ENCODE measurements at regions not wholly inside any gene's neighbourhood (a gene's known extent, or its start where the extent isn't known, plus 50 kb on each side); places are given as distances from the start of the nearest gene placed in this dataset.

DNA sequence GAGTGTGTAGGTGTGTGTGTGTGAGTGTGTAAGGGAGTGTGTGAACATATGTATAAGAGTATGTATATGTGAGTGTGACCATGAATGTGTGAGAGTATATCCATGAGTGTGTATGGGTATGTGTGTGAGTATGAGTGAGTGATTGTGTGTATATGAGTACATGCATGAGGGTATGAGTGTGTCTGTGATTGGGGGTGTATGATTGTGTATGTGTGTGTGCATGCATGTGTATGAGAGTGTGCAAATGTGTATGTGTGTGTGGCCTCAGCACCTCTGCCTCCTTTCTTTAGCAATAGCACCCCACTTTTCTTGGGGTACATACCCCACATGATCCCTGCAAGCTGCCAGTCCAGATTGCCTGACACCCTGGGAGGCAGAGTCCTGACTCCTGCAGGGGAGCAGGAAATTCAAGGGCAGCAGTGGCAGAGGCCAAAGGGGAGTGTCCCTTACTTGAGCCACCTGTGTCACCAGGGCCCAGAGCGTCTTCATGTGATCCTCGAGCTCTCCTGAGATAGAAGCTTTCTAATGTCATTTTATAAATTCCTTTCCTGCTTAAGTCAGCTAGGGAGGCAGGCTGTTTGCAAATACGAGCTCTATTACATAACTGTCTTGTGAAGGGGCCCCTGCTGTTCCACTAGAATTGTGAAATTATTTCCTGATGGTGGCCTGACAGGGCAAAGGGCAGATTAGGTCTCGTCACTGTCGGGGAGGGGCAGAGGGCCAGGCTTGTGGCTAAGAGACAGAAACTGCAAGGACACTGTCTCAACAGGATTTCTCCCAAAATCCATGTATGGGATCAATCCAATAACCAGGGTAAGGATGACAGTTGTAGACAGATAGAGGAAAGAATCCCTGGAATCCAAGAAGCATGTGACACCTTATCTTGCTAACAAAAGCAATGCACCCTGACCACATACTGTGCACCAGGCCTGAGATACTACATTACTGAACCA, 389.1 kb downstream of the GADD45G start:
- Mint-ChIP-seq H3K9me3 (ENCODE audit: unreplicated experiment) (no peaks in the 10 kb centered on the region), H3K4me1 (ENCODE audit: unreplicated experiment) (peaks cover 2% of the 10 kb centered on the region), H3K27me3 (ENCODE audit: unreplicated experiment) (no peaks in the 10 kb centered on the region), H3K36me3 (ENCODE audit: unreplicated experiment) (no peaks in the 10 kb centered on the region), H3K4me3 (ENCODE audit: unreplicated experiment) (no peak overlapping the region), H3K27ac (ENCODE audit: unreplicated experiment) (no peak overlapping the region)
- TF ChIP-seq, protein P1, sequence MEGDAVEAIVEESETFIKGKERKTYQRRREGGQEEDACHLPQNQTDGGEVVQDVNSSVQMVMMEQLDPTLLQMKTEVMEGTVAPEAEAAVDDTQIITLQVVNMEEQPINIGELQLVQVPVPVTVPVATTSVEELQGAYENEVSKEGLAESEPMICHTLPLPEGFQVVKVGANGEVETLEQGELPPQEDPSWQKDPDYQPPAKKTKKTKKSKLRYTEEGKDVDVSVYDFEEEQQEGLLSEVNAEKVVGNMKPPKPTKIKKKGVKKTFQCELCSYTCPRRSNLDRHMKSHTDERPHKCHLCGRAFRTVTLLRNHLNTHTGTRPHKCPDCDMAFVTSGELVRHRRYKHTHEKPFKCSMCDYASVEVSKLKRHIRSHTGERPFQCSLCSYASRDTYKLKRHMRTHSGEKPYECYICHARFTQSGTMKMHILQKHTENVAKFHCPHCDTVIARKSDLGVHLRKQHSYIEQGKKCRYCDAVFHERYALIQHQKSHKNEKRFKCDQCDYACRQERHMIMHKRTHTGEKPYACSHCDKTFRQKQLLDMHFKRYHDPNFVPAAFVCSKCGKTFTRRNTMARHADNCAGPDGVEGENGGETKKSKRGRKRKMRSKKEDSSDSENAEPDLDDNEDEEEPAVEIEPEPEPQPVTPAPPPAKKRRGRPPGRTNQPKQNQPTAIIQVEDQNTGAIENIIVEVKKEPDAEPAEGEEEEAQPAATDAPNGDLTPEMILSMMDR (IDR thresholded peaks at IDR 0.05): no peak
- DNase-seq (ENCODE audit: extremely low spot score, unreplicated experiment): no peak

DNA sequence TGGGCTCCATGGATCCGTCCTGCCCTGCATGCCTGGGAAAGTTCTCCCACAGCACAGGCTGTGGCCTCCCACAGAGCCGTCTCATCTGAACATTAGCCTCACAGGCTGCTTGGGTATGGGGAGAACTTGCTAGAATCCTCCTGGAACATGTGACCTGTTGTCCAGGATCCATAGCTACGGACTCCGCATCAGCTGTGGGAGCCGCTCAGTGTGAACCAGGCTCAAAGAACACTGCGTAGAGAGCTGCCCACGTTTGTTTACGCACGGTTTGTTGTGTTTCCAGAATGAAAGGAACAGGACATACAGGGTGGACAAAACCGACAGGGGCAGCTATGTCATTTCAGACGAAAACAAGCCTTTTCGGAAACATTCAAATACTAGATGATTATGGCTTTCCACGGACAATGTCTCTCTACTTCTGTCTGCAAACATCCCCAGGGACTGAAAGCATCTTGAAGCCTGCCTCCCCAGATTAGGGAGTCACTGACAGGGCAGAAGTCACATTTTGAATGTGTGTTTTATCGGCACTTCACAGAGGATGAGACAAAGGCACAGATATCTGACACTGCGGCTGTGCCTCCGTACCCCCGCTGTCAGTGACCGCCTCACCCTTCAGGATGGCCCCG, 390.3 kb downstream of the GADD45G start:
- TF ChIP-seq, protein P1 (IDR thresholded peaks at IDR 0.05): no peak
- Mint-ChIP-seq H3K36me3 (ENCODE audit: unreplicated experiment) (no peaks in the 10 kb centered on the region), H3K27me3 (ENCODE audit: unreplicated experiment) (no peaks in the 10 kb centered on the region), H3K27ac (ENCODE audit: unreplicated experiment) (no peak overlapping the region), H3K4me3 (ENCODE audit: unreplicated experiment) (no peak overlapping the region), H3K4me1 (ENCODE audit: unreplicated experiment) (peaks cover 13% of the 10 kb centered on the region), H3K9me3 (ENCODE audit: unreplicated experiment) (no peaks in the 10 kb centered on the region)
- no peak for DNase-seq (ENCODE audit: extremely low spot score, unreplicated experiment)

DNA sequence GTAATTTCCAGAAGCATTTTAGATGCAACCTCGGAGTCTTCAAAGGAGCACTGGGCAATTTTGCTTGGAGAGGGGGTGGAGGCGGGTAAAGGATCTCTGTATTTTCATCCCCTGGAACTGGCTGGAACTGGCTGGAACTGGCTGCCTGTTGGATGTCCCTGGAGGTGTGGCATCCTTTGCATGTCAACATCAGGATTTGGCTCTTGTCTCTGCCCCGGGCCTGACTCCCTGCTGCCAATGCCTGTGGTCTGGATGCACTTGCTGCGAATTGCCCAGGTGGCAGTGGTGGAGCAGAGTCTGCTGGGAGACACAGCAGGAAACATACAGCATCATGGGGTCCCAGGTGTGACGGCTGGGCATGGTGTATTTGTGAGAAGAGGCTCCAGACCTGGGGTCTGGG, 391.3 kb downstream of the GADD45G start:
- no peak overlapping the region for H3K27ac Mint-ChIP-seq (ENCODE audit: unreplicated experiment)
- no peaks in the 10 kb centered on the region for H3K36me3 Mint-ChIP-seq (ENCODE audit: unreplicated experiment)
- DNase-seq (ENCODE audit: extremely low spot score, unreplicated experiment): no peak
- H3K4me1 Mint-ChIP-seq (ENCODE audit: unreplicated experiment): peaks cover 23% of the 10 kb centered on the region
- TF ChIP-seq, protein P1 (IDR thresholded peaks at IDR 0.05): no peak
- no peak overlapping the region for H3K4me3 Mint-ChIP-seq (ENCODE audit: unreplicated experiment)
- no peaks in the 10 kb centered on the region for H3K27me3 Mint-ChIP-seq (ENCODE audit: unreplicated experiment)
- H3K9me3 Mint-ChIP-seq (ENCODE audit: unreplicated experiment): no peaks in the 10 kb centered on the region

DNA sequence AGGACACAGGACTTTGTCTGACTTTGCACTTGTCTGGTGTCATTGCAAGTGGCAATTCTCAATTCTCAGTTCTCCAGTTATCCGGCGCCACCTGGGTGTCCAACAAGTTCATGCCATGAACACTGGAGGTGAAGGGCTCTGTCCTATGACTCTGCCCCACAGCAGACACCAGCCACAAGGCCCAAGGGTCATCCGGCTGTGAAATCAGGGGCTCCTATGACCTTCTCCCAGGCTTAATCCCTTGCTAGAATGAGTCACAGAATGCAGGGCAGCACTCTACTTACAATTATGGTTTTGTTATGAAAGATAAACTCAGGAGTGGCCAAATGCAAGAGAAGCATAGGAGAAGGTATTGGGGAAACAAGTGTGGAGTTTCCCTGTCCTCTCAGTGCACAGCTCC, 392.0 kb downstream of the GADD45G start:
- Mint-ChIP-seq H3K27me3 (ENCODE audit: unreplicated experiment) (no peaks in the 10 kb centered on the region), H3K36me3 (ENCODE audit: unreplicated experiment) (no peaks in the 10 kb centered on the region), H3K9me3 (ENCODE audit: unreplicated experiment) (no peaks in the 10 kb centered on the region), H3K4me1 (ENCODE audit: unreplicated experiment) (peaks cover 26% of the 10 kb centered on the region), H3K27ac (ENCODE audit: unreplicated experiment) (no peak overlapping the region), H3K4me3 (ENCODE audit: unreplicated experiment) (no peak overlapping the region)
- TF ChIP-seq, protein P1 (IDR thresholded peaks at IDR 0.05): no peak
- no peak for DNase-seq (ENCODE audit: extremely low spot score, unreplicated experiment)

DNA sequence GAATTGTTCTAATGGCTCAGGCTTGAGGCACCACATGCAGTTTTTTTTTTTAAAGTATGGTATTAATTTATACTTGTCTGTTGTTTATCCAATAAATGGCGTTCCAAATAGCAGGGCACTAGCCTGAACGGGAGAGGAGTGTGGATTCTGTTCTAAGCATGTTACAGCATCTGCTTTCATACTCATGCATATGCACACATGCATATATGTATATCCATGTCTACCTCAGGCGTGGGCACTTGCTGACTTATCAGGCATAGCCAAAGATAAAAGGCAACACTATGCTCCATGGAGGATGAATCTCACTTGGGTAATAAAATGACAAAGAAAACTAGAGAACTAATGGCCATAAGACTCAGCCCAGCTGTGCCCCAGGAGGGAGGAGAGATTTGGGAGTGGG, 393.8 kb downstream of the GADD45G start:
- no peaks in the 10 kb centered on the region for H3K36me3 Mint-ChIP-seq (ENCODE audit: unreplicated experiment)
- peaks cover 44% of the 10 kb centered on the region for H3K4me1 Mint-ChIP-seq (ENCODE audit: unreplicated experiment)
- H3K27me3 Mint-ChIP-seq (ENCODE audit: unreplicated experiment): no peaks in the 10 kb centered on the region
- H3K4me3 Mint-ChIP-seq (ENCODE audit: unreplicated experiment): no peak overlapping the region
- H3K9me3 Mint-ChIP-seq (ENCODE audit: unreplicated experiment): no peaks in the 10 kb centered on the region
- DNase-seq (ENCODE audit: extremely low spot score, unreplicated experiment): no peak
- TF ChIP-seq, protein P1 (IDR thresholded peaks at IDR 0.05): no peak
- no peak overlapping the region for H3K27ac Mint-ChIP-seq (ENCODE audit: unreplicated experiment)
